ENCODE measurements at regions not wholly inside any gene's neighbourhood (a gene's known extent, or its start where the extent isn't known, plus 50 kb on each side); places are given as distances from the start of the nearest gene placed in this dataset.

- DNase-seq (no peak), ATAC-seq (ENCODE audit: low read depth) (no peak)
- Mint-ChIP-seq H3K4me1 (peaks cover 5% of the 10 kb centered on the region), H3K27me3 (peaks cover 34% of the 10 kb centered on the region), H3K27ac (no peak overlapping the region), H3K4me3 (no peak overlapping the region), H3K9me3 (ENCODE audit: insufficient read depth) (no peaks in the 10 kb centered on the region)
- intact Hi-C loops (cut with micrococcal nuclease), result no loop called here
- Histone ChIP-seq H3K27me3 (replicated peaks in 1 of 4; ENCODE audit: control extremely low read depth in 1 of 4, control insufficient read depth in 3 of 4, insufficient read depth in 4 of 4, low read length in 3 of 4) (peaks cover 0 to 10% (median 2%) of the 10 kb centered on the region in 4 experiments), H3K27ac (ENCODE audit: low read length in 2 of 2) (no peak overlapping the region), H3K4me1 (ENCODE audit: control insufficient read depth in 2 of 2, insufficient read depth in 2 of 2, low read length in 2 of 2) (no peaks in the 10 kb centered on the region), H3K36me3 (replicated peaks in 1 of 2; ENCODE audit: control extremely low read depth in 1 of 2, control insufficient read depth in 1 of 2, extremely low read depth in 1 of 2, insufficient read depth in 2 of 2, low read length in 1 of 2) (no peaks in the 10 kb centered on the region), H2AFZ (ENCODE audit: insufficient read depth, low read depth, low read length, poor library complexity, severe bottlenecking) (no peak overlapping the region), H4K20me1 (ENCODE audit: control insufficient read depth, insufficient read depth, low read length, poor library complexity, severe bottlenecking) (no peaks in the 10 kb centered on the region), H3K4me3 (ENCODE audit: control extremely low read depth in 1 of 5, extremely low read depth in 1 of 5, insufficient read depth in 1 of 5, low read depth in 2 of 5, low read length in 4 of 5) (no peak overlapping the region), H3K4me2 (replicated peaks; ENCODE audit: low read depth, low read length, poor library complexity, severe bottlenecking) (no peak overlapping the region), H3K9ac (ENCODE audit: low read length) (no peak overlapping the region), H3K9me3 (ENCODE audit: control extremely low read depth in 1 of 3, control insufficient read depth in 2 of 3, insufficient read depth in 1 of 3, low read length in 2 of 3) (no peaks in the 10 kb centered on the region), H3K79me2 (ENCODE audit: control insufficient read depth, insufficient read depth, low read length) (no peaks in the 10 kb centered on the region)
- POLR2A ChIA-PET, result no interaction called here
- 100% methylated on average over 2 of the region's 3 CpGs for WGBS (ENCODE audit: insufficient coverage)
- CTCF ChIA-PET, result no interaction called here
- TF ChIP-seq, protein P1, sequence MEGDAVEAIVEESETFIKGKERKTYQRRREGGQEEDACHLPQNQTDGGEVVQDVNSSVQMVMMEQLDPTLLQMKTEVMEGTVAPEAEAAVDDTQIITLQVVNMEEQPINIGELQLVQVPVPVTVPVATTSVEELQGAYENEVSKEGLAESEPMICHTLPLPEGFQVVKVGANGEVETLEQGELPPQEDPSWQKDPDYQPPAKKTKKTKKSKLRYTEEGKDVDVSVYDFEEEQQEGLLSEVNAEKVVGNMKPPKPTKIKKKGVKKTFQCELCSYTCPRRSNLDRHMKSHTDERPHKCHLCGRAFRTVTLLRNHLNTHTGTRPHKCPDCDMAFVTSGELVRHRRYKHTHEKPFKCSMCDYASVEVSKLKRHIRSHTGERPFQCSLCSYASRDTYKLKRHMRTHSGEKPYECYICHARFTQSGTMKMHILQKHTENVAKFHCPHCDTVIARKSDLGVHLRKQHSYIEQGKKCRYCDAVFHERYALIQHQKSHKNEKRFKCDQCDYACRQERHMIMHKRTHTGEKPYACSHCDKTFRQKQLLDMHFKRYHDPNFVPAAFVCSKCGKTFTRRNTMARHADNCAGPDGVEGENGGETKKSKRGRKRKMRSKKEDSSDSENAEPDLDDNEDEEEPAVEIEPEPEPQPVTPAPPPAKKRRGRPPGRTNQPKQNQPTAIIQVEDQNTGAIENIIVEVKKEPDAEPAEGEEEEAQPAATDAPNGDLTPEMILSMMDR (IDR thresholded peaks at IDR 0.05), result no peak
- TF ChIP-seq EZH2 (IDR thresholded peaks at IDR 0.05; ENCODE audit: borderline replicate concordance, insufficient read depth, low read depth, low read length, poor library complexity, severe bottlenecking), result no peak
Measured at GRCh38 chr1:229769006-229769405, 143.0 kb downstream of the URB2 start.

DNA sequence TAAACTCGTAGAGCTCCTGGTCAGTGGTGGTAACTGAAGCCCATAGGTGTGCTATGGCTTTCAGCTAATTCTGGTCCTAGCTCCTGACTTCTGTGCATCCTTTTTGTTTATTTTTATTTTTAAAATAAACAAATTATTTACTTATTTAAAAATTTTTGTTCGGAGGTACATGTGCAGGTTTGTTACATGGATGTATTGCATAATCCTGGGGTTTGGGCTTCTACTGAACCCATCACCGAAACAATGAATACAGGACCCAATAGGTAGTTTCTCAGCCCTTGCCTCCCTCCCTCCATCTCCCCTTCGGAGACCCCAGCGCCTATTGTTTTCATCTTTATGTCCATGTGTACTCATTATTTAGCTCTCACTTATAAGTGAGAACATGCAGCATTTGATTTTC lies 143.8 kb downstream of the URB2 start:
- Mint-ChIP-seq H3K4me1 (peaks cover 5% of the 10 kb centered on the region), H3K27ac (no peak overlapping the region), H3K9me3 (ENCODE audit: insufficient read depth) (no peaks in the 10 kb centered on the region), H3K27me3 (peaks cover 37% of the 10 kb centered on the region), H3K4me3 (no peak overlapping the region)
- Histone ChIP-seq H3K27me3 (replicated peaks in 1 of 4; ENCODE audit: control extremely low read depth in 1 of 4, control insufficient read depth in 3 of 4, insufficient read depth in 4 of 4, low read length in 3 of 4) (peaks cover 0 to 10% (median 2%) of the 10 kb centered on the region in 4 experiments), H3K4me2 (replicated peaks; ENCODE audit: low read depth, low read length, poor library complexity, severe bottlenecking) (no peak overlapping the region), H3K9ac (ENCODE audit: low read length) (no peak overlapping the region), H2AFZ (ENCODE audit: insufficient read depth, low read depth, low read length, poor library complexity, severe bottlenecking) (no peak overlapping the region), H3K4me1 (ENCODE audit: control insufficient read depth in 2 of 2, insufficient read depth in 2 of 2, low read length in 2 of 2) (no peaks in the 10 kb centered on the region), H4K20me1 (ENCODE audit: control insufficient read depth, insufficient read depth, low read length, poor library complexity, severe bottlenecking) (no peaks in the 10 kb centered on the region), H3K4me3 (ENCODE audit: control extremely low read depth in 1 of 5, extremely low read depth in 1 of 5, insufficient read depth in 1 of 5, low read depth in 2 of 5, low read length in 4 of 5) (no peak overlapping the region), H3K9me3 (ENCODE audit: control extremely low read depth in 1 of 3, control insufficient read depth in 2 of 3, insufficient read depth in 1 of 3, low read length in 2 of 3) (no peaks in the 10 kb centered on the region), H3K36me3 (replicated peaks in 1 of 2; ENCODE audit: control extremely low read depth in 1 of 2, control insufficient read depth in 1 of 2, extremely low read depth in 1 of 2, insufficient read depth in 2 of 2, low read length in 1 of 2) (no peaks in the 10 kb centered on the region), H3K79me2 (ENCODE audit: control insufficient read depth, insufficient read depth, low read length) (no peaks in the 10 kb centered on the region), H3K27ac (ENCODE audit: low read length in 2 of 2) (no peak overlapping the region)
- intact Hi-C loops (cut with micrococcal nuclease), result no loop called here
- ATAC-seq (ENCODE audit: low read depth), result no peak
- TF ChIP-seq EZH2 (IDR thresholded peaks at IDR 0.05; ENCODE audit: borderline replicate concordance, insufficient read depth, low read depth, low read length, poor library complexity, severe bottlenecking), result no peak
- TF ChIP-seq, protein P1 (IDR thresholded peaks at IDR 0.05), result no peak
- ChIA-PET POLR2A (no interaction called here), CTCF (no interaction called here)
- 90% methylated on average over 2 of the region's 5 CpGs for WGBS (ENCODE audit: insufficient coverage)
- no peak for DNase-seq

All from B cell (primary cell).